DMS 273 treated with DMSO at 0.1 percent for 48 hours (cell line): ENCODE measurements at regions not wholly inside any gene's neighbourhood (a gene's known extent, or its start where the extent isn't known, plus 50 kb on each side); places are given as distances from the start of the nearest gene placed in this dataset.
"Not testable (repeated sequence)": the region's sequence is repeated elsewhere in the genome, so short reads cannot be mapped to it uniquely, and the experiment has no call there.

ENCODE experiments used
- DNase-seq: peaks from one replicate; lab custom pipeline; 2025; lab: John Stamatoyannopoulos, UW

GRCh38 chr10:10032991-10033390 is 984.7 kb upstream of the CELF2 start:
- DNase-seq, result no peak

GRCh38 chr10:10038348-10038747 is 979.3 kb upstream of the CELF2 start:
- no peak for DNase-seq

GRCh38 chr10:10039595-10039994 is 978.1 kb upstream of the CELF2 start:
- no peak for DNase-seq

GRCh38 chr10:10043083-10043482 is 974.6 kb upstream of the CELF2 start:
- DNase-seq, result no peak

- DNase-seq, result no peak
Observed at GRCh38 chr10:10044922-10045764, 972.5 kb upstream of the CELF2 start.

- DNase-seq, result no peak
Observed at GRCh38 chr10:10045765-10046028, 972.0 kb upstream of the CELF2 start.

GRCh38 chr10:10047426-10047825 is 970.2 kb upstream of the CELF2 start:
- no peak for DNase-seq

GRCh38 chr10:10053051-10053450 is 964.6 kb upstream of the CELF2 start:
- DNase-seq, result no peak

- DNase-seq, result no peak
Observed at GRCh38 chr10:10054466-10054865, 963.2 kb upstream of the CELF2 start.

- no peak for DNase-seq
Observed at GRCh38 chr10:10055656-10056442, 961.8 kb upstream of the CELF2 start.

- DNase-seq, result no peak
Observed at GRCh38 chr10:10056961-10057360, 960.7 kb upstream of the CELF2 start.

GRCh38 chr10:10067644-10068043 is 950.0 kb upstream of the CELF2 start:
- no peak for DNase-seq

- DNase-seq, result not testable (repeated sequence)
Observed at GRCh38 chr10:10074847-10075246, 942.8 kb upstream of the CELF2 start.

- DNase-seq, result no peak
Observed at GRCh38 chr10:10078446-10078845, 939.2 kb upstream of the CELF2 start.

GRCh38 chr10:10092581-10092980 is 925.1 kb upstream of the CELF2 start:
- no peak for DNase-seq

GRCh38 chr10:10093021-10093420 is 924.7 kb upstream of the CELF2 start:
- DNase-seq, result no peak

- DNase-seq, result no peak
Observed at GRCh38 chr10:10094691-10095090, 923.0 kb upstream of the CELF2 start.

- no peak for DNase-seq
Observed at GRCh38 chr10:10096296-10096695, 921.4 kb upstream of the CELF2 start.

GRCh38 chr10:10096898-10097297 is 920.8 kb upstream of the CELF2 start:
- DNase-seq, result no peak

- DNase-seq, result no peak
Observed at GRCh38 chr10:10101106-10101505, 916.6 kb upstream of the CELF2 start.

GRCh38 chr10:10110844-10111490 is 906.7 kb upstream of the CELF2 start:
- DNase-seq, result no peak

GRCh38 chr10:10118131-10118530 is 899.5 kb upstream of the CELF2 start:
- no peak for DNase-seq

GRCh38 chr10:10120671-10121070 is 897.0 kb upstream of the CELF2 start:
- DNase-seq, result no peak
